ENCODE measurements at regions not wholly inside any gene's neighbourhood (a gene's known extent, or its start where the extent isn't known, plus 50 kb on each side); places are given as distances from the start of the nearest gene placed in this dataset.

- no peak for DNase-seq (ENCODE audit: low read depth, low spot score)
- no peak overlapping the region for H3K27ac ChIP-seq
Observed at GRCh38 chr7:156204820-156205219, 392.6 kb upstream of the SHH start.

GRCh38 chr7:156203923-156204322 lies 391.7 kb upstream of the SHH start:
- no peak for DNase-seq (ENCODE audit: low read depth, low spot score)
- no peak overlapping the region for H3K27ac ChIP-seq

DNA sequence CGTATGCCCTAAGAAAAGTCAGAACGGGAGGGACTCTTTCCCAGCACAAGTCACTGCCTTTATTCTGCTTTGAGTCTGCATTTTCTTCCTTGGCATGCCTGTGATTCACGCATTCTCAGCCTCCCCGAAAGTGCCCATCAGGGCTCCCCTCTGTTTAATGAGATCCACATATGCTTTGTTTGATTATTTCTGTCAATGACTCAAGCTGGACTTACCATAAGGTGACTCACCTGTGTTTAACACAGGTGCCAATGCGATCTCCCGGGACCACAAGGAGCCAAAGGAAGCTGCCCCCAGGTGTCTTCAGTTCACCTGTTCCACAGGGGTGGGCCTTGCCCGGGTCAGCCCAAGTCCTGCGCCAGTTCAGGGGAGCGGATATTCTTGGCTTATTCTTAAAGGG lies 386.0 kb upstream of the SHH start:
- H3K27ac ChIP-seq = no peak overlapping the region
- DNase-seq (ENCODE audit: low read depth, low spot score) = no peak

DNA sequence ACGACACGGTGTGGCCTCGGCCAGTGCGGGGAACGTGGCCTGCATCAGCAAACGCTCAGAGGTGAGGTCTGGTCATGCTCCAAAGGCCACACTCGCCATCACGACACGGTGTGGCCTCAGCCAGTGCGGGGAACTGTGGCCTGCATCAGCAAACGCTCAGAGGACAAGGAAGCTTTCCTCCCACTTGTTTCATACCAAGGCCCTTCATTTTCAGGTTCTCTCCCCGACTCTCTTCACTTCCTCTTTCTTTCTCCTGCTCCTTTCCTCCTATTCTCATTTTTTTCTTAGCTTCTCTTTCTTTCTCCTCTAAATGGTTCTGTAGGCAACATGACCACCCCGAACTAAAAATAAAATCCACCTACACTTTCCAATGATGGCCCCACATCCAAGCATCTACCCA lies 384.4 kb upstream of the SHH start:
- H3K27ac ChIP-seq = no peak overlapping the region
- DNase-seq (ENCODE audit: low read depth, low spot score) = no peak

DNA sequence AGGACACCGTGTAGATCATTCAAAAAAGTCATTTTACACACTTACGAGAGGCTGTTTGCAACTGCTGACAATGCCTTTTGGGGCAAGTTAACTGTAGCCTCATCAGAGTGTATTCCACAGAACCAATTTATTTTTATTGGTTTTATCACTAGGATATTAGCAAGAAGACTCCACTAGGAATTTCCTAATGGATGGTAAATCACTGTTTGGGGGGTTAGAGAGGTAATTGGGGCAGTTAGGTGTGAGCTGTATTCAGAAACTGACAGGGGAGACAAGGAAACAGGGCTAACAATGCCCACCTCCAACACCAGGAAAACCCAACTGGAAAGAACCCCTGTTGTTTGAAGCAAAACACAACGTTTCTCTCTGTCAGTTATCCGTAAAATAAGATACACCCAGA lies 383.0 kb upstream of the SHH start:
- DNase-seq (ENCODE audit: low read depth, low spot score) = no peak

DNA sequence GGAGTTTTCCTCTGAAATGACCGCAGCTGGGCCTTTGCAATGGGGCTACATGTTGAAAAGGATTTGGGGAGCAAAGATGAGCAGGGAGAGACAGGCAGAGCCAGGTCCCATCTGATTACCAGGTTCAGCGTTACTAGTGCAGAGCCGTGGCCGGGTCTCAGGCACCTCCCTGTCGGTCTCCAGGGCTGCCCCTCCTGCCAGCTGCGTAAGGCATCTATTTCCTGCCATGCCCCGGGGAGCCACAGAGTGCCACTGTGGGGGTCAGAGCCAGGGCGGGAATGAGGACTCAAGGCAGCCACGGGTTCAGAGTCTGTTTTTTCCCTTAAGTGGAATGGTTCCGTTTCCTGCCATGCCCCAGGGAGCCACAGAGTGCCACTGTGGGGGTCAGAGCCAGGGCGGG lies 382.6 kb upstream of the SHH start:
- no peak overlapping the region for H3K27ac ChIP-seq
- DNase-seq (ENCODE audit: low read depth, low spot score) = no peak

More for the DNA sequence above, 383.0 kb upstream of the SHH start:
- no peak overlapping the region for H3K27ac ChIP-seq

DNA sequence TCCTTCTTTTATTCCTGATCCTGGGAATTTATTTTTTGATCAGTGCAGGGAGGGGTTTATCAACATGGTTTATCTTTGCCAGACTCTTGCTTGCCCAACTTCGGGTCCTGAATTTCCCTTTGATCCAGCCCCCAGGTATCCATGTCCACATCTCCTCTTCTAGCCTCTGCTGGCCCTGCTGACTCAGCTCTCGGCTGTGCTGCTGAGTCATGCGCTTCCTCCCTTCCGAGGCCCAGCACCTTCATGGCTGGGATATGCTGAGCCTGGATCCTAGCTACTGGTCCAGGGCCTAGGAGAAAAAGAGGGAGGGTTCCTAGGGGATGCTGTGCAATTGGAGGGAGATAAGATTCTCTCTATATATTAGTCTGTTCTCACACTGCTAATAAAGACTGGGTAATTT lies 380.7 kb upstream of the SHH start:
- no peak for DNase-seq (ENCODE audit: low read depth, low spot score)
- no peak overlapping the region for H3K27ac ChIP-seq

- H3K27ac ChIP-seq = no peak overlapping the region
Observed at GRCh38 chr7:156191090-156191489, 378.8 kb upstream of the SHH start.

DNA sequence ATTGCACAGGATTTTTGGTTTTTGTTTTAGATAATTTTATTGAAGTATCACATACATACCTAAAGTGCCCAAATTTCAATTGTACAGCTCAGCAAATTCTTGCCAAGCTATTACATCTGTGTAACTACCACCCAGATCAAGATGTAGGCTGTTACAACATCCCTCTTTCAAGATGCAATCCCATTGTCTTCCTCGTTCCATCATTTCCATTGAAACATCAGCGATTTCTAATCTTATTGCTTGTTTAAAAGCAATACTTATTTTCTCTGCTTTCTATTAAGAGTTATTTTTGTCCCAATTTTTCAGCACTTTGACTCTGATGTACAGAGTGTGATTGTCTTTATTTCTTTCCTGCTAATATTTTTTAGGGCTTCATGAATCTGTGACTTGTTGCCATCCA lies 372.8 kb upstream of the SHH start:
- no peak for DNase-seq (ENCODE audit: low read depth, low spot score)
- no peak overlapping the region for H3K27ac ChIP-seq

More at GRCh38 chr7:156191090-156191489, 378.8 kb upstream of the SHH start:
- no peak for DNase-seq (ENCODE audit: low read depth, low spot score)

DNA sequence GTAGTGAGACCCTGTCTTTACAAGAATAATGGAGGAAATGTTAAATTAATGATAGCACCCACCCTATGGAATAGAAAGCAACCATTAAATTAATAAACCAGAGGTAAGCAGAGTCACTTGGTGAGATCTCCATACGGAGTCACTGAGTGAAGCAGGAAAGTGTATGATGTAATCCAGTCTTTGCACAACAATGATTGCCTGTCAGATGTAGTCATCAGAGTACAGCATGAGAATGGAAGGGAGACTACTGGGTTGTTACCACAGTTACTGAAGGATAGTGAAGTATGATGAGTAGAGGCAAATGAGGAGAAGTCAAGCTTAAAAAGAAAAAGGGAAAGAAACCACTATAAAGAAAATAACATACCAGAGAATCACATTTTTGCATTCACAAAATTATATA lies 371.9 kb upstream of the SHH start:
- DNase-seq (ENCODE audit: low read depth, low spot score) = no peak
- H3K27ac ChIP-seq = no peak overlapping the region

DNA sequence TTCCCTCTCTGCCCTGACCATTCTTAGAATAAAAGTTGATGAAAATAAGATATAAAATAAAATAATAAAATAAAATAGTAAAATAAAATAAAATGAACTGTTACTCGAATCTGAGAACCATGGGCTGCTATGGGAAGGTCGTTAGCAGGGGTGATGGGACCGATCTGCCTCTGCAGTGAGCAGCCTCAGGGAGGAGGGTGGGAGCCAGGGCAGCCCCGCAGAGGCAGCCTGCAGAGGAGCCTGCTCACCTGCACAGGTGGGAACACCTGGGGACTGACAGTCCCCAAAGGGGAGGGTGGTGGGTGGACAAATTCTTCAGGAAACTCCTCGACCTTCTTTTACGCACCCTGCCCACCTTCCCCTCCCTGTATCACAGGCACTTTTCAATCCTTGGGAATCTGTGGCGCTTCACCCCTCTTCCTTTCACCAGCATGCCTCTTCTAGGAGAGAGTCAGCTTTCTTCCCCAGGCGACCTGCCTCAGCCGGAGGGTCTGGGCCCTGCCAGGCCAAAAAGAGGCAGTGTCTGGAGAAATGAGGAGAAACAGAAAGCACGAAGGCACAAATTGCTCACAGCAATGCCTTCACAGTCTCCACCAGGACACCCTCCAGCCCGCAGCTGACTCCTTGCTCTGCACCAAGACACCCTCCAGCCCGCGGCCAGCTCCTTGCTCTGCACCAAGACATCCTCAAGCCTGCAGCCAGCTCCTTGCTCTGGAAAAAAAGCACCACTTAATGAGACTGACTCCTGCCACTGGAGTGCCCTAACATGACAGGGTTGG lies 368.4 kb upstream of the SHH start:
- no peak for DNase-seq (ENCODE audit: low read depth, low spot score)
- no peak overlapping the region for H3K27ac ChIP-seq

DNA sequence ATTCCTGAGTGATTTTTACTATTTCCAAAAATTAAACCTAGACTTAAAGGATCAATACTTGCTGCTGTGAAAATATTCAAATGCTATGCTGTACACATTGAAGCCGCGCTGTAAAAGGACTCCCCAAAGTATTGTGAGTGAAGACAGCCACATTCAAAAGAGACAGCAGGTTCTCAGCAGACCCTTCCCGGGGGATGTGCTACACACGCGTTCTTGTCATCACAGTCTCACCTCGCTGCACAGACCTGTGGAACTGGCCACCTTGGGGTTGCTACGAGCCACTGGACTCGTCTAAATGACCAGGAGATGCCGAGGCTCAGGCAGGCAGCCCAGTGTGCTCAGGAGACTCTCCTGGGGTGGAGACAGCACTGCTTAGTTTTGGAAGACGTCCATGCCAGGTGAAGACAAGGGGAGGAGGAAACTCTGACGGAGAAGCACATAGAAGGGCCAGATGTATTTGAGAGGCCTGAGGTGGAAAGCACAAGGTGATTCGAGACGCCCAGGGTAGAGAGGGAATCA lies 367.7 kb upstream of the SHH start:
- no peak for DNase-seq (ENCODE audit: low read depth, low spot score)
- no peak overlapping the region for H3K27ac ChIP-seq

DNA sequence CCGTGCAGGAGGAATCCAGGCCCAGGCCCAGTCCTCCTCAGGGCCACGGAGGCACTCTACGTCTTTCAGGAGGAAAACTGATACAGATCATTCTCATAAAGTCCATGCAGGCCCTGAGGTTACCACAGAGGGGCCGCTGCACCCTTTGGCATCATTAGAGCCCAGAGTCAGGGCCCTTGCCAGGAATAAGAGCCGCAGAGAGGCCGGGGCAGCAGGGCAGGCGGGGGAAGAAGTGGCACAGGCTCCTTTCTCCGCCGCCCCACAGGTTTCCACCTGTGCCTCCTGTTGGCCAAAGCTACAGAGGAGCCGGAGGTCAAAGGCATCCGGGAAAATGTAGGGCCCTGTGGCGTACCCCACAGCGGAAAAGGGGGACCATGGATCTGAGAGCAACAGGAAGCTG lies 366.6 kb upstream of the SHH start:
- H3K27ac ChIP-seq = no peak overlapping the region
- no peak for DNase-seq (ENCODE audit: low read depth, low spot score)

DNA sequence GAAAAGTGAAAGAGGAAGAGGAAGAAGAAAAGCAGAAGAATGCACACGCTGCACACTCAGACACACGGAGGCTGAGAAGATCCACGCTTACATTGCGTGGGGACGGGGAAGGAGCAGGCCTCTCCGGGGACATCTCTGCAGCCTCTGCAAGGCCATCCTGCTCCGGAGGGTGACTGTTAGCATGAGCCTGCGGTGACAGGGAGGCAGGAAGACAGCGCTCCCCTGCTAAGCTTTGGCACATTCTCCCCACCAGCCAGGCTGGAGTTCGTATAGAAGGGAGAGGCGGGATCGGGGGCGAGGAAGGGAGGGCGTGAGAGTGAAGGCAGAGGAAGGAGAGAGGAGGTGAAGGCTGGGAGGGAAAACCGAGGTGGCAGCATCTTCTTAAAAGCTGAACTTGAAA lies 366.0 kb upstream of the SHH start:
- DNase-seq (ENCODE audit: low read depth, low spot score) = no peak
- no peak overlapping the region for H3K27ac ChIP-seq

GRCh38 chr7:156177422-156178055 lies 365.3 kb upstream of the SHH start:
- DNase-seq (ENCODE audit: low read depth, low spot score) = no peak
- H3K27ac ChIP-seq = no peak overlapping the region

DNA sequence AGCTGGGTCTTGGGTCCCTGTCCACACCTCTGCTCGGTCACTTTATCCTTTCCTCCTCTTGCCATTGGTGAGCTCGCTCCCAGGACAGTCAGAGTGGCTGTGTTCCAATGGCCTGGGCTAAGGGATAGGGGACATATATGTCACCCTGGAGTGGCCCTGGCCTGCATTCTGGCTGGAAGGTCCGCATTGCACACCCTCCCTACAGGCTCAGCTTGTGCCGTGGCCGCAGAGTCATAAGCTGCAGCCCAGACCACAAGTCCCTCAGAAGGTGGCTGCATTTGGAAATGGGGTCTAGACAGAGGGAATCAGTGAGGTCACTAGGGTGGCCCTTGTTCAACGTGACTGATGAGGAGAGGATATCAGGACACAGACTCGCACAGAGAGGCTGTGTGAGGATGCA lies 363.8 kb upstream of the SHH start:
- DNase-seq (ENCODE audit: low read depth, low spot score) = no peak
- H3K27ac ChIP-seq = no peak overlapping the region

- DNase-seq (ENCODE audit: low read depth, low spot score) = no peak
- no peak overlapping the region for H3K27ac ChIP-seq
Observed at GRCh38 chr7:156175003-156175402, 362.7 kb upstream of the SHH start.

DNA sequence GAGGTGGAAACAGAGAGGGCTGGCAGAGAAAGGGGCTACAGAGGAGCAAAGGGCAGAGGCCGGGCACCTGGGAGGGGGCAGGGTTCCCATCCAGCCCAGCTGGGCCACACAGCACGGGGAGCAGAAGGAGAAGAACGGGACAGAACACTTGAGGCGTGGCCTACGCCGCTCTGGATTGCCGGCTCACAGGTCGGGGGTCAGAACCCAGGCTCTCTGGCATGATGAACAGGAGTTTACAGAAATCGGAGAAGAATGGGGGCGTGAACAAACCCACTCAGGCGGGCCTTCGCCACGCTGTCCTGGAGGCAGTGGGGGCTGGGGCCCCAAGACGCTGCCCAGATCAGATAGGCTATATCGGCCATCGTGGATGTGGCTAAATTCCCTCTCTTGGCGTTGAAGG lies 362.2 kb upstream of the SHH start:
- no peak overlapping the region for H3K27ac ChIP-seq

DNA sequence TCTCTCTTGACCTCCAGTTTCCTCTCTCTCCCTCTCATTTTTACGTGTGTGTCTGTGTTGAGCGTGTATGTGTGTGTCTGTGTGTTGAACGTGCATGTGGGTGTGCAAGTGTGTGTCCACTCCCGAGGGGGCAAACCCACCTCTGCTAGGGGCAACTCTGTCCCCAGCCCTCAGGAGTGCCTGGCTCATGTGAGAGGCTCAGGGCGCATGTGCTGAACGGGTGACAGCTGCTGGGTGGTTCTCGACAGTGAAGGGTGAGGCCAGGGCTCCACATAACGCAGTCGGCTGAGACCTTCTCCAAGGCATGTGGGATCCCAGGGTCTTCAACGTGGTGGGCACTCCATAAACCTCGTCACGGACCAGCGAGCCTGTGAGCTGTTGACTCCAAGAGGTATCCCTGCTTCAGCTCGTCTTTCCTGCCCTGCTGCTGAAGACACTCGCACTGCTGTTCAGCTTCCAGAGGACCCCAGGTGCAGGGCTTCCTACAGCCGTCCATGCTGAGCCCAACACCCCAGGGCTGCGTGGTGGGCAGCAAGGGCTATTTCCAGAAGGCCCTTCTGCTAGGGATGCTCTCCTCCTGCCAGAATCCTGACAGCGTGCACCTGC lies 361.6 kb upstream of the SHH start:
- no peak for DNase-seq (ENCODE audit: low read depth, low spot score)
- H3K27ac ChIP-seq = no peak overlapping the region

More for the DNA sequence above, 362.2 kb upstream of the SHH start:
- no peak for DNase-seq (ENCODE audit: low read depth, low spot score)

DNA sequence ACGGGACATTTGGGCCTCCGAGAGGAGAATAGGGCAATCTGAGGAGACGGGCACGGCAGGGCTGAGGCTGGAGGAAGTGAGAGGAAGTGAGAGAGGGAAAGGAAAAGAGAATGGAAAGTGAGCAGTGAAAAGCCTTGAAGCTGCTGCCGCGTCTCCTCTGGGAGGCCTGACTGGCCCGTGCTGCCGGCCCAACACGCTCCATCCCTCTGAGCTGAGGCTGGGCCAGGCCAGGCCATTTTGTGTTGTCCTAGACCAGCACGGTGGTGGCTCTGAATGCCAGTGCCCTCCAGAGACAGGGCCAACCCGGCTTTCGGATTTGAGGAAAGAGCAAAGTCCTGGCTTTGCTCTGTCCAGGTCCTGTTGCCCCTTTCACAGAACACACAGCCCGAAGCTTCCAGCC lies 361.1 kb upstream of the SHH start:
- H3K27ac ChIP-seq = no peak overlapping the region
- no peak for DNase-seq (ENCODE audit: low read depth, low spot score)

- H3K27ac ChIP-seq = no peak overlapping the region
- DNase-seq (ENCODE audit: low read depth, low spot score) = no peak
Observed at GRCh38 chr7:156172638-156173037, 360.4 kb upstream of the SHH start.
